ENCODE measurements at regions not wholly inside any gene's neighbourhood (a gene's known extent, or its start where the extent isn't known, plus 50 kb on each side); places are given as distances from the start of the nearest gene placed in this dataset.

- Histone ChIP-seq H3K4me3 (ENCODE audit: insufficient read depth in 1 of 2, low read depth in 1 of 2, low read length in 2 of 2) (no peak overlapping the region), H3K4ac (ENCODE audit: low read depth in 1 of 2, low read length in 2 of 2) (no peak overlapping the region), H3K27ac (ENCODE audit: low read length, poor library complexity, severe bottlenecking) (no peak overlapping the region), H2BK120ac (ENCODE audit: low read depth, low read length) (no peak overlapping the region), H2AFZ (ENCODE audit: low read depth, low read length) (no peak overlapping the region), H2BK12ac (ENCODE audit: low read length in 2 of 2) (no peak overlapping the region), H3K4me1 (ENCODE audit: control insufficient read depth, insufficient read depth, low read depth, low read length) (no peaks in the 10 kb centered on the region), H2AK5ac (ENCODE audit: low read length, severe bottlenecking) (no peak overlapping the region), H3K14ac (ENCODE audit: low read length in 2 of 2) (no peak overlapping the region), H3K9me3 (ENCODE audit: control insufficient read depth, low read length) (no peaks in the 10 kb centered on the region), H3K9ac (ENCODE audit: low read length) (no peak overlapping the region), H4K8ac (ENCODE audit: low read length) (no peak overlapping the region), H3K4me2 (ENCODE audit: low read length, poor library complexity, severe bottlenecking) (no peak overlapping the region), H3K27me3 (ENCODE audit: control insufficient read depth in 1 of 2, insufficient read depth in 1 of 2, low read length in 2 of 2) (no peaks in the 10 kb centered on the region), H3K23ac (ENCODE audit: low read length in 2 of 2) (no peak overlapping the region), H2BK5ac (ENCODE audit: low read depth, low read length, poor library complexity, severe bottlenecking) (no peak overlapping the region), H3K79me1 (replicated peaks; ENCODE audit: low read length, poor library complexity, severe bottlenecking) (no peaks in the 10 kb centered on the region), H4K91ac (ENCODE audit: low read length) (no peak overlapping the region), H3K18ac (ENCODE audit: low read depth in 1 of 2, low read length in 2 of 2) (no peak overlapping the region), H2BK15ac (ENCODE audit: low read depth, poor library complexity, severe bottlenecking) (no peak overlapping the region), H3K36me3 (ENCODE audit: control insufficient read depth in 1 of 2, insufficient read depth in 2 of 2, low read depth in 1 of 2, low read length in 2 of 2) (no peaks in the 10 kb centered on the region)
- WGBS, result 100% methylated on average over 1 of the region's 1 CpG
- no peak for DNase-seq
Observed at GRCh38 chr3:76715426-76715825, 324.5 kb upstream of the ROBO2 start.

- WGBS, result 72% methylated on average over 2 of the region's 2 CpGs
Observed at GRCh38 chr3:76723366-76723765, 316.5 kb upstream of the ROBO2 start.

DNA sequence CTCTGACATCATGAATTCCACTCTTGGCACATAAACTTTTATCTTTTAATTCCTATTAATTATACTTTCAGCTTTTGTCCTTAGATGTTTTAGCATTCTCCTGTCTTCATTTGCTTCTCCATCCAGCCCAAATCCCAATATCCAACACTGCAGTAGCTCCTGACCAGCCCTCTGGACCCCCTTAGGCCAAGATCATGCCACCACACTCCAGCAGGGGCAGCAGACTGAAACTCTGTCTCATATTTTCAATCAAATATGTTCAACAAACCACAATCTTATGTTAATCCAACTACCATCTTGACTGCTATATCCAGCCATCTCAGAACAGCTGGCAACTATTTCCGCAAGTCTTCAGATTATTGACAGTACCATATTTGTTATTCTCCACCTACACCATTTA is 315.8 kb upstream of the ROBO2 start:
- Histone ChIP-seq H2BK15ac (ENCODE audit: low read depth, poor library complexity, severe bottlenecking) (no peak overlapping the region), H4K8ac (ENCODE audit: low read length) (no peak overlapping the region), H3K27me3 (ENCODE audit: control insufficient read depth in 1 of 2, insufficient read depth in 1 of 2, low read length in 2 of 2) (no peaks in the 10 kb centered on the region), H2AFZ (ENCODE audit: low read depth, low read length) (no peak overlapping the region), H3K4me2 (ENCODE audit: low read length, poor library complexity, severe bottlenecking) (no peak overlapping the region), H3K23ac (ENCODE audit: low read length in 2 of 2) (no peak overlapping the region), H3K36me3 (ENCODE audit: control insufficient read depth in 1 of 2, insufficient read depth in 2 of 2, low read depth in 1 of 2, low read length in 2 of 2) (no peaks in the 10 kb centered on the region), H3K4me3 (ENCODE audit: insufficient read depth in 1 of 2, low read depth in 1 of 2, low read length in 2 of 2) (no peak overlapping the region), H2BK5ac (ENCODE audit: low read depth, low read length, poor library complexity, severe bottlenecking) (no peak overlapping the region), H3K79me1 (replicated peaks; ENCODE audit: low read length, poor library complexity, severe bottlenecking) (no peaks in the 10 kb centered on the region), H4K91ac (ENCODE audit: low read length) (no peak overlapping the region), H2BK120ac (ENCODE audit: low read depth, low read length) (no peak overlapping the region), H3K27ac (ENCODE audit: low read length, poor library complexity, severe bottlenecking) (no peak overlapping the region), H2AK5ac (ENCODE audit: low read length, severe bottlenecking) (no peak overlapping the region), H3K4me1 (ENCODE audit: control insufficient read depth, insufficient read depth, low read depth, low read length) (no peaks in the 10 kb centered on the region), H3K9me3 (ENCODE audit: control insufficient read depth, low read length) (peaks cover 7% of the 10 kb centered on the region), H3K4ac (ENCODE audit: low read depth in 1 of 2, low read length in 2 of 2) (no peak overlapping the region), H3K14ac (ENCODE audit: low read length in 2 of 2) (no peak overlapping the region), H3K18ac (ENCODE audit: low read depth in 1 of 2, low read length in 2 of 2) (no peak overlapping the region), H2BK12ac (ENCODE audit: low read length in 2 of 2) (no peak overlapping the region), H3K9ac (ENCODE audit: low read length) (no peak overlapping the region)
- no peak for DNase-seq
- WGBS, result 95% methylated on average over 1 of the region's 1 CpG

More at GRCh38 chr3:76723366-76723765, 316.5 kb upstream of the ROBO2 start:
- H4K8ac ChIP-seq (ENCODE audit: low read length), result no peak overlapping the region
- no peak overlapping the region for H2BK15ac ChIP-seq (ENCODE audit: low read depth, poor library complexity, severe bottlenecking)
- no peak overlapping the region for H3K4me3 ChIP-seq (ENCODE audit: insufficient read depth in 1 of 2, low read depth in 1 of 2, low read length in 2 of 2)
- H3K14ac ChIP-seq (ENCODE audit: low read length in 2 of 2), result no peak overlapping the region
- no peak overlapping the region for H4K91ac ChIP-seq (ENCODE audit: low read length)
- no peak overlapping the region for H2AFZ ChIP-seq (ENCODE audit: low read depth, low read length)
- H3K18ac ChIP-seq (ENCODE audit: low read depth in 1 of 2, low read length in 2 of 2), result no peak overlapping the region
- H3K9me3 ChIP-seq (ENCODE audit: control insufficient read depth, low read length), result peaks cover 7% of the 10 kb centered on the region
- no peak overlapping the region for H3K9ac ChIP-seq (ENCODE audit: low read length)
- no peak overlapping the region for H3K4me2 ChIP-seq (ENCODE audit: low read length, poor library complexity, severe bottlenecking)
- H3K4me1 ChIP-seq (ENCODE audit: control insufficient read depth, insufficient read depth, low read depth, low read length), result no peaks in the 10 kb centered on the region
- H3K23ac ChIP-seq (ENCODE audit: low read length in 2 of 2), result no peak overlapping the region
- no peak for DNase-seq
- no peaks in the 10 kb centered on the region for H3K36me3 ChIP-seq (ENCODE audit: control insufficient read depth in 1 of 2, insufficient read depth in 2 of 2, low read depth in 1 of 2, low read length in 2 of 2)
- H3K79me1 ChIP-seq (replicated peaks; ENCODE audit: low read length, poor library complexity, severe bottlenecking), result no peaks in the 10 kb centered on the region
- no peak overlapping the region for H2AK5ac ChIP-seq (ENCODE audit: low read length, severe bottlenecking)
- no peak overlapping the region for H2BK12ac ChIP-seq (ENCODE audit: low read length in 2 of 2)
- H3K27me3 ChIP-seq (ENCODE audit: control insufficient read depth in 1 of 2, insufficient read depth in 1 of 2, low read length in 2 of 2), result no peaks in the 10 kb centered on the region
- no peak overlapping the region for H2BK5ac ChIP-seq (ENCODE audit: low read depth, low read length, poor library complexity, severe bottlenecking)
- no peak overlapping the region for H3K4ac ChIP-seq (ENCODE audit: low read depth in 1 of 2, low read length in 2 of 2)
- H2BK120ac ChIP-seq (ENCODE audit: low read depth, low read length), result no peak overlapping the region
- no peak overlapping the region for H3K27ac ChIP-seq (ENCODE audit: low read length, poor library complexity, severe bottlenecking)

DNA sequence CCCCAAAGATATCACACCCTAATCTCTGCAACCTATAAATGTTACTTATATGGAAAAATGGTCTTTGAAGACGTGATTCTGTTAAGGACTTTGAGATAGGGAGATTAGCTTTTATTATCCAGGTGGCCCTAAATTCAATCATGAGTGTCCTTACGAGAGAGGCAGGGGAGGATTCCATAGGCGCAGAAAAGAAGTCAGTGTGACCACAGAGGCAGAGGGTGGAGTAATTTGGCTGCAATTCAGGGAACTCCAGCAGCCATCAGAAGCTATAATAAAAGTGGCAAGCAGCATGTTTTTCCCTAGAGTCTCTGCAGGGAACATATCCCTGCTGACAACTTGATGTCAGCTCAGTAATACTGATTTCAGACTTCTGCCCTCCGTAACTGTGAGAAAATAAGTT is 315.2 kb upstream of the ROBO2 start:
- no peak overlapping the region for H3K14ac ChIP-seq (ENCODE audit: low read length in 2 of 2)
- H2AK5ac ChIP-seq (ENCODE audit: low read length, severe bottlenecking), result no peak overlapping the region
- H3K79me1 ChIP-seq (replicated peaks; ENCODE audit: low read length, poor library complexity, severe bottlenecking), result no peaks in the 10 kb centered on the region
- H3K27me3 ChIP-seq (ENCODE audit: control insufficient read depth in 1 of 2, insufficient read depth in 1 of 2, low read length in 2 of 2), result no peaks in the 10 kb centered on the region
- DNase-seq, result no peak
- H2BK15ac ChIP-seq (ENCODE audit: low read depth, poor library complexity, severe bottlenecking), result no peak overlapping the region
- peaks cover 7% of the 10 kb centered on the region for H3K9me3 ChIP-seq (ENCODE audit: control insufficient read depth, low read length)
- no peak overlapping the region for H3K4ac ChIP-seq (ENCODE audit: low read depth in 1 of 2, low read length in 2 of 2)
- no peak overlapping the region for H3K4me2 ChIP-seq (ENCODE audit: low read length, poor library complexity, severe bottlenecking)
- H2AFZ ChIP-seq (ENCODE audit: low read depth, low read length), result no peak overlapping the region
- H3K23ac ChIP-seq (ENCODE audit: low read length in 2 of 2), result no peak overlapping the region
- no peaks in the 10 kb centered on the region for H3K4me1 ChIP-seq (ENCODE audit: control insufficient read depth, insufficient read depth, low read depth, low read length)
- H2BK5ac ChIP-seq (ENCODE audit: low read depth, low read length, poor library complexity, severe bottlenecking), result no peak overlapping the region
- H2BK120ac ChIP-seq (ENCODE audit: low read depth, low read length), result no peak overlapping the region
- no peak overlapping the region for H3K9ac ChIP-seq (ENCODE audit: low read length)
- H3K18ac ChIP-seq (ENCODE audit: low read depth in 1 of 2, low read length in 2 of 2), result no peak overlapping the region
- no peak overlapping the region for H4K91ac ChIP-seq (ENCODE audit: low read length)
- no peak overlapping the region for H3K27ac ChIP-seq (ENCODE audit: low read length, poor library complexity, severe bottlenecking)
- H4K8ac ChIP-seq (ENCODE audit: low read length), result peak overlapping the region; percentile 28
- WGBS, result 40% methylated on average over 3 of the region's 4 CpGs
- no peak overlapping the region for H3K4me3 ChIP-seq (ENCODE audit: insufficient read depth in 1 of 2, low read depth in 1 of 2, low read length in 2 of 2)
- no peaks in the 10 kb centered on the region for H3K36me3 ChIP-seq (ENCODE audit: control insufficient read depth in 1 of 2, insufficient read depth in 2 of 2, low read depth in 1 of 2, low read length in 2 of 2)
- no peak overlapping the region for H2BK12ac ChIP-seq (ENCODE audit: low read length in 2 of 2)

All from mesenchymal stem cell (in vitro differentiated cells and primary cell).